ENCODE measurements at regions not wholly inside any gene's neighbourhood (a gene's known extent, or its start where the extent isn't known, plus 50 kb on each side); places are given as distances from the start of the nearest gene placed in this dataset.

DNA sequence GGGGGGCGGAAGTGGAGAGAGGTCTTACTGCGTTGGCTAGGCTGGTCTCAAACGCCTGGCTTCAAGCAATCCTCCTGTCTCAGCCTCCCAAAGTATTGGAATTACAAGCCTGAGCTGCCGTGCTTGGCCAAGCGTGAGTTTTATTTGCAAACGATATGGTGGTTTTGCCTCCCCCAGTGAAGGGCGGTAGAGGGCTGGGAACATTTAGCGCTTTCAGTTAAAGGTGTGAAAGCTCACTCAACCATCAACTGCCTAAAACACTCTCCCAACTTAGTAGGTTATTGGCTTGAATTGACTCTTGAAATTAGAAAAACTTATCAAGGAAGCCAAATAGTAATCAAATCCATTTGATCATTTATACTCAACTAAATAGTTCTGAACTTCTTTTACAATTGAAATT is 156.3 kb downstream of the ESM1 start:
- peak overlapping the region; percentile 5 to 70 for H3K27ac ChIP-seq
- no peaks in the 10 kb centered on the region for H3K36me3 ChIP-seq

DNA sequence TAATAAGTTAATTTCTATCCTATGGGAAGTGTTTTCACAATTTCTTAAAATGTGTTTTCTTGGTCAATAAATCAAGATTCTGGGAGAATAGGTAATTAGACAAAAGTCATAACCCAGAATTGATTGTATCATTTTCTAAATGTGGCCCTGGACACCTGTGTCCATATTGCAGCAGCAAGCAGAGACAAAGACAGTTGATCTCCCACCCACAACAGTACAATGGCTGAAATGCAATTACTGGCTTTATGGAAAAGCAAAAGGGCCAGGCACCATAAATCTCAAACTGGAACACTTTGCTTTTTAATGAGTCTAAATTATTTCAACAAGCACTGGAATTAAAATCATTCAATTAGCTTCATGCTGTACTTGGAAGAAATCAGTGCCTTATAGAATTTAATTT is 157.2 kb downstream of the ESM1 start:
- Histone ChIP-seq H3K9me3 (no peaks in the 10 kb centered on the region), H3K4me1 (peaks cover 0 to 6% of the 10 kb centered on the region in 2 donors), H3K4me3 (no peak overlapping the region), H3K27me3 (no peaks in the 10 kb centered on the region), H3K27ac (peak overlapping the region; percentile 23 to 70), H3K36me3 (no peaks in the 10 kb centered on the region)
- no peak for TF ChIP-seq CTCF (IDR thresholded peaks at IDR 0.05)
- no peak for DNase-seq (ENCODE audit: low spot score in 2 of 2)
- intact Hi-C loops (cut with DNase I) = loop anchor here (5.0 kb wide), 1 partner anchor 126 kb away; no protein-coding TSS in a partner anchor

More for the DNA sequence above, 156.3 kb downstream of the ESM1 start:
- Histone ChIP-seq H3K9me3 (no peaks in the 10 kb centered on the region), H3K27me3 (no peaks in the 10 kb centered on the region), H3K4me3 (no peak overlapping the region), H3K4me1 (peaks cover 0 to 6% of the 10 kb centered on the region in 2 donors)
- no peak for TF ChIP-seq CTCF (IDR thresholded peaks at IDR 0.05)
- DNase-seq (ENCODE audit: low spot score in 2 of 2) = no peak
- intact Hi-C loops (cut with DNase I) = loop anchor here (5.0 kb wide), 1 partner anchor 127 kb away; no protein-coding TSS in a partner anchor

GRCh38 chr5:54825005-54825404 is 160.4 kb downstream of the ESM1 start:
- Histone ChIP-seq H3K4me1 (peaks cover 0 to 24% of the 10 kb centered on the region in 2 donors), H3K36me3 (no peaks in the 10 kb centered on the region), H3K9me3 (no peaks in the 10 kb centered on the region), H3K27ac (peak overlapping the region; percentile 56 to 82), H3K27me3 (no peaks in the 10 kb centered on the region), H3K4me3 (no peak overlapping the region)
- peak in 1 of 2 donors; percentile 72 for DNase-seq (ENCODE audit: low spot score in 2 of 2)
- intact Hi-C loops (cut with DNase I) = loop anchor here (5.0 kb wide), 1 partner anchor 123 kb away; no protein-coding TSS in a partner anchor
- no peak for TF ChIP-seq CTCF (IDR thresholded peaks at IDR 0.05)

GRCh38 chr5:54823006-54823405 is 162.4 kb downstream of the ESM1 start:
- H3K27me3 ChIP-seq = no peaks in the 10 kb centered on the region
- no peaks in the 10 kb centered on the region for H3K9me3 ChIP-seq
- H3K27ac ChIP-seq = peak overlapping the region; percentile 53 to 82
- peaks cover 0 to 31% of the 10 kb centered on the region in 2 donors for H3K4me1 ChIP-seq
- H3K36me3 ChIP-seq = no peaks in the 10 kb centered on the region
- intact Hi-C loops (cut with DNase I) = no loop called here
- no peak for DNase-seq (ENCODE audit: low spot score in 2 of 2)
- no peak overlapping the region for H3K4me3 ChIP-seq
- no peak for TF ChIP-seq CTCF (IDR thresholded peaks at IDR 0.05)

- no peak for DNase-seq (ENCODE audit: low spot score in 2 of 2)
- Histone ChIP-seq H3K9me3 (no peaks in the 10 kb centered on the region), H3K4me1 (peaks cover 0 to 31% of the 10 kb centered on the region in 2 donors), H3K27ac (peak overlapping the region; percentile 43 to 82), H3K4me3 (no peak overlapping the region), H3K27me3 (no peaks in the 10 kb centered on the region), H3K36me3 (no peaks in the 10 kb centered on the region)
- no peak for TF ChIP-seq CTCF (IDR thresholded peaks at IDR 0.05)
- intact Hi-C loops (cut with DNase I) = no loop called here
These were observed 163.1 kb downstream of the ESM1 start for GRCh38 chr5:54822324-54822687.
